Trophoblast cell (in vitro differentiated cells and primary cell): ENCODE measurements at regions not wholly inside any gene's neighbourhood (a gene's known extent, or its start where the extent isn't known, plus 50 kb on each side); places are given as distances from the start of the nearest gene placed in this dataset.

Experiments used
- DNase-seq, 2 donors: peaks; one replicate each; pipeline ENCODE4 v3.0.0-alpha.2; 2016
- H2AFZ ChIP-seq: 2 replicates; pipeline ENCODE4 v1.6.1; 2013; ENCODE audit warnings: low read length, moderate library complexity, mild to moderate bottlenecking; ENCODE audit not compliant: insufficient read depth, poor library complexity
- H2AK5ac ChIP-seq: 2 replicates; pipeline ENCODE4 v1.6.1; 2013; ENCODE audit warnings: mild to moderate bottlenecking, low read length
- H2BK120ac ChIP-seq: 2 replicates; pipeline ENCODE4 v1.6.1; 2013; ENCODE audit warnings: low read length, mild to moderate bottlenecking, moderate library complexity; ENCODE audit not compliant: insufficient read depth, poor library complexity
- H2BK12ac ChIP-seq: 2 replicates; pipeline ENCODE4 v1.6.1; 2013; ENCODE audit warnings: mild to moderate bottlenecking, low read length, moderate library complexity
- H2BK5ac ChIP-seq: 2 replicates; pipeline ENCODE4 v1.6.1; 2013; ENCODE audit warnings: low read length, low read depth, moderate library complexity, mild to moderate bottlenecking; ENCODE audit not compliant: poor library complexity
- H3K14ac ChIP-seq: 2 replicates; pipeline ENCODE4 v1.6.1; 2013; ENCODE audit warnings: mild to moderate bottlenecking, low read length
- H3K18ac ChIP-seq: 2 replicates; pipeline ENCODE4 v1.6.1; 2013; ENCODE audit warnings: mild to moderate bottlenecking, low read length
- H3K23ac ChIP-seq: 2 replicates; pipeline ENCODE4 v1.6.1; 2013; ENCODE audit warnings: low read length
- H3K27ac ChIP-seq: 2 replicates; pipeline ENCODE4 v1.5.1; 2013; ENCODE audit warnings: low read depth, mild to moderate bottlenecking, inconsistent platforms, low read length, moderate library complexity
- H3K27me3 ChIP-seq: 2 replicates; pipeline ENCODE4 v1.6.1; 2013; ENCODE audit warnings: inconsistent platforms, mild to moderate bottlenecking, low read length, moderate library complexity; ENCODE audit not compliant: insufficient read depth
- H3K36me3 ChIP-seq, 2 experiments: 1 replicate in 1 of 2; 2 replicates in 1 of 2; pipeline ENCODE4 v1.6.1; 2013; ENCODE audit warnings: low read length in 2 of 2, mild to moderate bottlenecking in 2 of 2, moderate library complexity in 1 of 2; ENCODE audit not compliant: insufficient read depth in 2 of 2, control insufficient read depth in 1 of 2
- H3K4ac ChIP-seq: 2 replicates; pipeline ENCODE4 v1.6.1; 2013; ENCODE audit warnings: low read depth, mild to moderate bottlenecking, low read length, moderate library complexity
- H3K4me1 ChIP-seq, 2 experiments: 1 replicate in 1 of 2; 2 replicates in 1 of 2; pipeline ENCODE4 v1.6.1; 2013; ENCODE audit warnings: low read length in 2 of 2, mild to moderate bottlenecking in 2 of 2, moderate library complexity in 1 of 2; ENCODE audit not compliant: insufficient read depth in 2 of 2, control insufficient read depth in 1 of 2
- H3K4me2 ChIP-seq: 2 replicates; pipeline ENCODE4 v1.6.1; 2013; ENCODE audit warnings: inconsistent platforms, mild to moderate bottlenecking, low read length, moderate library complexity
- H3K4me3 ChIP-seq: 2 replicates; pipeline ENCODE4 v1.5.1; 2013; ENCODE audit warnings: mild to moderate bottlenecking, low read depth, low read length, inconsistent platforms
- H3K79me1 ChIP-seq: one replicate; pipeline ENCODE4 v1.6.1; 2013; ENCODE audit warnings: low read length
- H3K79me2 ChIP-seq: 2 replicates; pipeline ENCODE4 v1.6.1; 2013; ENCODE audit warnings: low read length, mild to moderate bottlenecking; ENCODE audit not compliant: control insufficient read depth, insufficient read depth, poor library complexity
- H3K9ac ChIP-seq: 2 replicates; pipeline ENCODE4 v1.6.1; 2013; ENCODE audit warnings: mild to moderate bottlenecking, low read length
- H3K9me3 ChIP-seq: 2 replicates; pipeline ENCODE4 v1.6.1; 2013; ENCODE audit warnings: low read depth, mild to moderate bottlenecking, control low read depth, inconsistent platforms, low read length; ENCODE audit not compliant: insufficient read depth
- H4K12ac ChIP-seq: 2 replicates; pipeline ENCODE4 v1.6.1; 2013; ENCODE audit warnings: low read depth, mild to moderate bottlenecking, low read length, moderate library complexity
- H4K8ac ChIP-seq: 2 replicates; pipeline ENCODE4 v1.6.1; 2013; ENCODE audit warnings: low read depth, mild to moderate bottlenecking, low read length, moderate library complexity
- H4K91ac ChIP-seq: one replicate; pipeline ENCODE4 v1.6.1; 2013; ENCODE audit warnings: low read depth, mild to moderate bottlenecking, low read length, moderate library complexity
- WGBS: extraction: QIAGEN DNeasy Blood & Tissue Kit; methylation state at CpG from one replicate; pipeline ENCODE4 v1.1.7; 2013; ENCODE audit warnings: missing lambda C conversion rate; ENCODE audit not compliant: insufficient read length, insufficient coverage; ENCODE audit errors: extremely low coverage; 5-methylcytosine and 5-hydroxymethylcytosine counted together

GRCh38 chr7:10221084-10221483 is 752.6 kb upstream of the PHF14 start:
- no peak overlapping the region for H2AK5ac ChIP-seq
- H3K79me1 ChIP-seq = no peaks in the 10 kb centered on the region
- no peaks in the 10 kb centered on the region for H3K79me2 ChIP-seq
- H3K18ac ChIP-seq = no peak overlapping the region
- H3K23ac ChIP-seq = no peak overlapping the region
- no peaks in the 10 kb centered on the region for H3K27me3 ChIP-seq
- no peak overlapping the region for H2BK120ac ChIP-seq
- H2BK12ac ChIP-seq = no peak overlapping the region
- no peak overlapping the region for H3K14ac ChIP-seq
- no peak overlapping the region for H2BK5ac ChIP-seq
- DNase-seq = no peak
- H4K12ac ChIP-seq = no peak overlapping the region
- H4K91ac ChIP-seq = no peak overlapping the region
- no peaks in the 10 kb centered on the region for H3K36me3 ChIP-seq
- no peak overlapping the region for H2AFZ ChIP-seq
- H3K4me2 ChIP-seq = no peak overlapping the region
- H3K4me3 ChIP-seq = no peak overlapping the region
- no peaks in the 10 kb centered on the region for H3K4me1 ChIP-seq
- H3K4ac ChIP-seq = no peak overlapping the region
- no peak overlapping the region for H3K9ac ChIP-seq
- H3K27ac ChIP-seq = no peak overlapping the region
- H4K8ac ChIP-seq = no peak overlapping the region
- no peaks in the 10 kb centered on the region for H3K9me3 ChIP-seq

GRCh38 chr7:10222976-10223375 is 750.7 kb upstream of the PHF14 start:
- H3K18ac ChIP-seq = no peak overlapping the region
- no peak overlapping the region for H3K4me3 ChIP-seq
- H3K4me1 ChIP-seq = no peaks in the 10 kb centered on the region
- no peaks in the 10 kb centered on the region for H3K36me3 ChIP-seq
- no peak overlapping the region for H3K4me2 ChIP-seq
- H3K9ac ChIP-seq = no peak overlapping the region
- no peak overlapping the region for H3K27ac ChIP-seq
- H3K9me3 ChIP-seq = no peaks in the 10 kb centered on the region
- no CpG with 5 or more reads among the region's 2 CpGs for WGBS
- no peak overlapping the region for H2AFZ ChIP-seq
- no peaks in the 10 kb centered on the region for H3K79me2 ChIP-seq
- H3K23ac ChIP-seq = no peak overlapping the region
- H3K4ac ChIP-seq = no peak overlapping the region
- no peak overlapping the region for H2AK5ac ChIP-seq
- no peak overlapping the region for H4K12ac ChIP-seq
- no peak overlapping the region for H2BK12ac ChIP-seq
- no peak overlapping the region for H2BK120ac ChIP-seq
- no peaks in the 10 kb centered on the region for H3K27me3 ChIP-seq
- no peak overlapping the region for H4K8ac ChIP-seq
- H2BK5ac ChIP-seq = no peak overlapping the region
- H3K79me1 ChIP-seq = no peaks in the 10 kb centered on the region
- H3K14ac ChIP-seq = no peak overlapping the region
- no peak for DNase-seq
- H4K91ac ChIP-seq = no peak overlapping the region

GRCh38 chr7:10225275-10225674 is 748.4 kb upstream of the PHF14 start:
- no peaks in the 10 kb centered on the region for H3K36me3 ChIP-seq
- H4K8ac ChIP-seq = no peak overlapping the region
- H3K79me1 ChIP-seq = no peaks in the 10 kb centered on the region
- no peak overlapping the region for H3K23ac ChIP-seq
- no peaks in the 10 kb centered on the region for H3K79me2 ChIP-seq
- no CpG with 5 or more reads among the region's 1 CpG for WGBS
- no peak overlapping the region for H3K4ac ChIP-seq
- H2AFZ ChIP-seq = no peak overlapping the region
- H3K27me3 ChIP-seq = no peaks in the 10 kb centered on the region
- no peaks in the 10 kb centered on the region for H3K4me1 ChIP-seq
- H3K27ac ChIP-seq = no peak overlapping the region
- H2BK5ac ChIP-seq = no peak overlapping the region
- no peak overlapping the region for H3K4me3 ChIP-seq
- H4K91ac ChIP-seq = no peak overlapping the region
- H3K4me2 ChIP-seq = no peak overlapping the region
- H2BK120ac ChIP-seq = no peak overlapping the region
- no peak overlapping the region for H3K9ac ChIP-seq
- no peak overlapping the region for H3K18ac ChIP-seq
- no peak overlapping the region for H4K12ac ChIP-seq
- no peak overlapping the region for H2BK12ac ChIP-seq
- DNase-seq = no peak
- no peak overlapping the region for H3K14ac ChIP-seq
- no peak overlapping the region for H2AK5ac ChIP-seq
- no peaks in the 10 kb centered on the region for H3K9me3 ChIP-seq

- H3K79me2 ChIP-seq = no peaks in the 10 kb centered on the region
These were observed 736.4 kb upstream of the PHF14 start for GRCh38 chr7:10237306-10237705.

More at GRCh38 chr7:10237306-10237705, 736.4 kb upstream of the PHF14 start:
- no peak overlapping the region for H2BK5ac ChIP-seq
- H2AK5ac ChIP-seq = no peak overlapping the region
- no peak overlapping the region for H3K4me2 ChIP-seq
- H3K27me3 ChIP-seq = no peaks in the 10 kb centered on the region
- H3K27ac ChIP-seq = no peak overlapping the region
- H4K8ac ChIP-seq = no peak overlapping the region
- peaks cover 0 to 3% of the 10 kb centered on the region in 2 experiments for H3K4me1 ChIP-seq
- H3K4me3 ChIP-seq = no peak overlapping the region
- H4K12ac ChIP-seq = no peak overlapping the region
- WGBS = no CpG with 5 or more reads among the region's 2 CpGs
- no peak overlapping the region for H3K14ac ChIP-seq
- no peak overlapping the region for H2BK12ac ChIP-seq
- H3K79me1 ChIP-seq = no peaks in the 10 kb centered on the region
- H3K9ac ChIP-seq = no peak overlapping the region
- no peaks in the 10 kb centered on the region for H3K36me3 ChIP-seq
- DNase-seq = peak; percentile 34 to 84
- no peak overlapping the region for H3K18ac ChIP-seq
- no peak overlapping the region for H2BK120ac ChIP-seq
- H2AFZ ChIP-seq = no peak overlapping the region
- no peak overlapping the region for H3K23ac ChIP-seq
- H4K91ac ChIP-seq = no peak overlapping the region
- H3K4ac ChIP-seq = no peak overlapping the region
- no peaks in the 10 kb centered on the region for H3K9me3 ChIP-seq
